ENCODE measurements at regions not wholly inside any gene's neighbourhood (a gene's known extent, or its start where the extent isn't known, plus 50 kb on each side); places are given as distances from the start of the nearest gene placed in this dataset.

- DNase-seq (ENCODE audit: low read depth): no peak
Measured at GRCh38 chr2:43033466-43034241, 192.8 kb downstream of the ZFP36L2 start.

GRCh38 chr2:43033016-43033270, 193.5 kb downstream of the ZFP36L2 start:
- no peak for DNase-seq (ENCODE audit: low read depth)

GRCh38 chr2:43032213-43033015, 194.0 kb downstream of the ZFP36L2 start:
- no peak for DNase-seq (ENCODE audit: low read depth)

- DNase-seq (ENCODE audit: low read depth): no peak
Measured at GRCh38 chr2:43031471-43032212, 194.8 kb downstream of the ZFP36L2 start.

- no peak for DNase-seq (ENCODE audit: low read depth)
Measured at GRCh38 chr2:43030551-43031307, 195.7 kb downstream of the ZFP36L2 start.

GRCh38 chr2:43029186-43029585, 197.2 kb downstream of the ZFP36L2 start:
- no peak for DNase-seq (ENCODE audit: low read depth)

GRCh38 chr2:43028188-43028587, 198.2 kb downstream of the ZFP36L2 start:
- DNase-seq (ENCODE audit: low read depth): no peak

- no peak for DNase-seq (ENCODE audit: low read depth)
Measured at GRCh38 chr2:43027097-43027873, 199.1 kb downstream of the ZFP36L2 start.

GRCh38 chr2:43026426-43027096, 199.8 kb downstream of the ZFP36L2 start:
- DNase-seq (ENCODE audit: low read depth): no peak

GRCh38 chr2:43025709-43026295, 200.6 kb downstream of the ZFP36L2 start:
- no peak for DNase-seq (ENCODE audit: low read depth)

- no peak for DNase-seq (ENCODE audit: low read depth)
Measured at GRCh38 chr2:43024515-43025011, 201.8 kb downstream of the ZFP36L2 start.

GRCh38 chr2:43023791-43024514, 202.5 kb downstream of the ZFP36L2 start:
- DNase-seq (ENCODE audit: low read depth): no peak

- no peak for DNase-seq (ENCODE audit: low read depth)
Measured at GRCh38 chr2:43022896-43023295, 203.5 kb downstream of the ZFP36L2 start.

- no peak for DNase-seq (ENCODE audit: low read depth)
Measured at GRCh38 chr2:43021791-43022509, 204.5 kb downstream of the ZFP36L2 start.

- no peak for DNase-seq (ENCODE audit: low read depth)
Measured at GRCh38 chr2:43020990-43021669, 205.3 kb downstream of the ZFP36L2 start.

- DNase-seq (ENCODE audit: low read depth): no peak
Measured at GRCh38 chr2:43020296-43020695, 206.1 kb downstream of the ZFP36L2 start.

GRCh38 chr2:43019536-43020183, 206.7 kb downstream of the ZFP36L2 start:
- no peak for DNase-seq (ENCODE audit: low read depth)

GRCh38 chr2:43019025-43019367, 207.4 kb downstream of the ZFP36L2 start:
- no peak for DNase-seq (ENCODE audit: low read depth)

All from T follicular helper cell (primary cell).